ENCODE measurements at regions not wholly inside any gene's neighbourhood (a gene's known extent, or its start where the extent isn't known, plus 50 kb on each side); places are given as distances from the start of the nearest gene placed in this dataset.

GRCh38 chrX:123809854-123810375, 49.9 kb upstream of the XIAP start:
- H3K4me3 ChIP-seq (ENCODE audit: control insufficient read depth, low read depth, low read length): no peak overlapping the region
- TF ChIP-seq, protein P1, sequence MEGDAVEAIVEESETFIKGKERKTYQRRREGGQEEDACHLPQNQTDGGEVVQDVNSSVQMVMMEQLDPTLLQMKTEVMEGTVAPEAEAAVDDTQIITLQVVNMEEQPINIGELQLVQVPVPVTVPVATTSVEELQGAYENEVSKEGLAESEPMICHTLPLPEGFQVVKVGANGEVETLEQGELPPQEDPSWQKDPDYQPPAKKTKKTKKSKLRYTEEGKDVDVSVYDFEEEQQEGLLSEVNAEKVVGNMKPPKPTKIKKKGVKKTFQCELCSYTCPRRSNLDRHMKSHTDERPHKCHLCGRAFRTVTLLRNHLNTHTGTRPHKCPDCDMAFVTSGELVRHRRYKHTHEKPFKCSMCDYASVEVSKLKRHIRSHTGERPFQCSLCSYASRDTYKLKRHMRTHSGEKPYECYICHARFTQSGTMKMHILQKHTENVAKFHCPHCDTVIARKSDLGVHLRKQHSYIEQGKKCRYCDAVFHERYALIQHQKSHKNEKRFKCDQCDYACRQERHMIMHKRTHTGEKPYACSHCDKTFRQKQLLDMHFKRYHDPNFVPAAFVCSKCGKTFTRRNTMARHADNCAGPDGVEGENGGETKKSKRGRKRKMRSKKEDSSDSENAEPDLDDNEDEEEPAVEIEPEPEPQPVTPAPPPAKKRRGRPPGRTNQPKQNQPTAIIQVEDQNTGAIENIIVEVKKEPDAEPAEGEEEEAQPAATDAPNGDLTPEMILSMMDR (conservative IDR thresholded peaks at IDR 0.05; ENCODE audit: control insufficient read depth, insufficient read depth, low read depth, low read length): no peak

More at GRCh38 chrX:123809854-123810375, 49.9 kb upstream of the XIAP start:
- no peak for DNase-seq (ENCODE audit: low read depth)

Measured in fibroblast of mammary gland (primary cell).